ENCODE measurements at regions not wholly inside any gene's neighbourhood (a gene's known extent, or its start where the extent isn't known, plus 50 kb on each side); places are given as distances from the start of the nearest gene placed in this dataset.

- TF ChIP-seq TAF7 (optimal IDR thresholded peaks at IDR 0.05; ENCODE audit: borderline replicate concordance, low read depth, low read length), result no peak
These were observed 235.1 kb downstream of the USP46 start (continued) for GRCh38 chr4:52423967-52424366.

All from H1 (cell line).